ENCODE measurements at regions not wholly inside any gene's neighbourhood (a gene's known extent, or its start where the extent isn't known, plus 50 kb on each side); places are given as distances from the start of the nearest gene placed in this dataset.

DNA sequence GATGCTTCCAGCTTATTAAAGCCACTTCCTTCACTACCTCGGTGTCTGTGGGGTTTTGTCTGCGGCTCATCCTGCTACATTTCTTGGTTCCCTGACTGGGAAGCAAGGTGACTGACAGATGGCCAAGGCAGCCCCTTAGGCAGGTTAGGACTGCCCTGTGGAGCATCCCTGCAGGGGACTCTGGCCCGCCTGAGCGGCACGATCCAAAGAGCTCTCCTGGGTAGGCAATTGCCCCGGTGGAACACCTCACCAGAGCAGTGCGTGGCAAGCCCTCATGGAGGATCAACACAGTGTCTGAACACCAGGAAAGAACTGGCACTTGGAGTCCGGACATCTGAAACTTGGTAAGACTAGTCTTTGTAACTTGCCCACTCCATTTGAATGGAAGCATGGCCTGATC, 1143.4 kb downstream of the ARAP2 start:
- H3K4me2 ChIP-seq (replicated peaks; ENCODE audit: extremely low read depth, low read length, poor library complexity, severe bottlenecking) = no peak overlapping the region
- H3K9me3 ChIP-seq (replicated peaks in 1 of 2; ENCODE audit: control insufficient read depth in 1 of 2, insufficient read depth in 1 of 2, low read length in 2 of 2) = peaks cover 17 to 23% of the 10 kb centered on the region in 2 donors
- H3K27ac ChIP-seq (ENCODE audit: low read depth in 1 of 2, low read length in 2 of 2) = no peak overlapping the region
- H3K27me3 Mint-ChIP-seq (ENCODE audit: low read depth in 3 of 3) = no peaks in the 10 kb centered on the region
- intact Hi-C loops (cut with micrococcal nuclease) = no loop called here
- no peak overlapping the region for H3K4me3 ChIP-seq (replicated peaks in 1 of 3; ENCODE audit: low read depth in 2 of 3, low read length in 3 of 3)
- no peak overlapping the region for H3K4me3 Mint-ChIP-seq
- H3K36me3 ChIP-seq (replicated peaks in 1 of 2; ENCODE audit: control insufficient read depth in 1 of 2, insufficient read depth in 2 of 2, low read length in 2 of 2) = no peaks in the 10 kb centered on the region
- WGBS (ENCODE audit: insufficient coverage) = 91% methylated on average over 8 of the region's 8 CpGs
- TF ChIP-seq, protein P1, sequence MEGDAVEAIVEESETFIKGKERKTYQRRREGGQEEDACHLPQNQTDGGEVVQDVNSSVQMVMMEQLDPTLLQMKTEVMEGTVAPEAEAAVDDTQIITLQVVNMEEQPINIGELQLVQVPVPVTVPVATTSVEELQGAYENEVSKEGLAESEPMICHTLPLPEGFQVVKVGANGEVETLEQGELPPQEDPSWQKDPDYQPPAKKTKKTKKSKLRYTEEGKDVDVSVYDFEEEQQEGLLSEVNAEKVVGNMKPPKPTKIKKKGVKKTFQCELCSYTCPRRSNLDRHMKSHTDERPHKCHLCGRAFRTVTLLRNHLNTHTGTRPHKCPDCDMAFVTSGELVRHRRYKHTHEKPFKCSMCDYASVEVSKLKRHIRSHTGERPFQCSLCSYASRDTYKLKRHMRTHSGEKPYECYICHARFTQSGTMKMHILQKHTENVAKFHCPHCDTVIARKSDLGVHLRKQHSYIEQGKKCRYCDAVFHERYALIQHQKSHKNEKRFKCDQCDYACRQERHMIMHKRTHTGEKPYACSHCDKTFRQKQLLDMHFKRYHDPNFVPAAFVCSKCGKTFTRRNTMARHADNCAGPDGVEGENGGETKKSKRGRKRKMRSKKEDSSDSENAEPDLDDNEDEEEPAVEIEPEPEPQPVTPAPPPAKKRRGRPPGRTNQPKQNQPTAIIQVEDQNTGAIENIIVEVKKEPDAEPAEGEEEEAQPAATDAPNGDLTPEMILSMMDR (IDR thresholded peaks at IDR 0.05) = no peak
- no peaks in the 10 kb centered on the region for H3K27me3 ChIP-seq (ENCODE audit: control insufficient read depth in 2 of 2, insufficient read depth in 2 of 2, low read length in 2 of 2)
- H3K27ac Mint-ChIP-seq = no peak overlapping the region
- no peak overlapping the region for H2AFZ ChIP-seq (ENCODE audit: insufficient read depth, low read depth, low read length, poor library complexity, severe bottlenecking)
- H3K4me1 Mint-ChIP-seq = no peaks in the 10 kb centered on the region
- H3K4me1 ChIP-seq (ENCODE audit: control insufficient read depth in 1 of 2, insufficient read depth in 2 of 2, low read length in 2 of 2) = no peaks in the 10 kb centered on the region
- no peaks in the 10 kb centered on the region for H3K36me3 Mint-ChIP-seq
- H3K9me3 Mint-ChIP-seq = peaks cover 1 to 18% (median 9%) of the 10 kb centered on the region in 7 donors
- no peak for DNase-seq
- no peaks in the 10 kb centered on the region for H4K20me1 ChIP-seq (ENCODE audit: insufficient read depth, low read length)
- no peaks in the 10 kb centered on the region for H3K79me2 ChIP-seq (ENCODE audit: insufficient read depth, low read length)
- H3K9ac ChIP-seq (ENCODE audit: insufficient read depth, low read length, poor library complexity, severe bottlenecking) = no peak overlapping the region

- Mint-ChIP-seq H3K9me3 (peaks cover 1 to 18% (median 9%) of the 10 kb centered on the region in 7 donors), H3K36me3 (no peaks in the 10 kb centered on the region), H3K4me3 (no peak overlapping the region), H3K27ac (no peak overlapping the region), H3K27me3 (ENCODE audit: low read depth in 3 of 3) (no peaks in the 10 kb centered on the region), H3K4me1 (no peaks in the 10 kb centered on the region)
- no peak overlapping the region for H3K4me3 ChIP-seq (replicated peaks in 1 of 3; ENCODE audit: low read depth in 2 of 3, low read length in 3 of 3)
- no peaks in the 10 kb centered on the region for H3K4me1 ChIP-seq (ENCODE audit: control insufficient read depth in 1 of 2, insufficient read depth in 2 of 2, low read length in 2 of 2)
- H3K27ac ChIP-seq (ENCODE audit: low read depth in 1 of 2, low read length in 2 of 2) = no peak overlapping the region
- no peaks in the 10 kb centered on the region for H4K20me1 ChIP-seq (ENCODE audit: insufficient read depth, low read length)
- no peak overlapping the region for H3K9ac ChIP-seq (ENCODE audit: insufficient read depth, low read length, poor library complexity, severe bottlenecking)
- TF ChIP-seq, protein P1 (IDR thresholded peaks at IDR 0.05) = no peak
- 80% methylated on average over 4 of the region's 8 CpGs for WGBS (ENCODE audit: insufficient coverage)
- H3K36me3 ChIP-seq (replicated peaks in 1 of 2; ENCODE audit: control insufficient read depth in 1 of 2, insufficient read depth in 2 of 2, low read length in 2 of 2) = no peaks in the 10 kb centered on the region
- intact Hi-C loops (cut with micrococcal nuclease) = no loop called here
- no peaks in the 10 kb centered on the region for H3K79me2 ChIP-seq (ENCODE audit: insufficient read depth, low read length)
- no peak overlapping the region for H2AFZ ChIP-seq (ENCODE audit: insufficient read depth, low read depth, low read length, poor library complexity, severe bottlenecking)
- peaks cover 17 to 23% of the 10 kb centered on the region in 2 donors for H3K9me3 ChIP-seq (replicated peaks in 1 of 2; ENCODE audit: control insufficient read depth in 1 of 2, insufficient read depth in 1 of 2, low read length in 2 of 2)
- H3K27me3 ChIP-seq (ENCODE audit: control insufficient read depth in 2 of 2, insufficient read depth in 2 of 2, low read length in 2 of 2) = no peaks in the 10 kb centered on the region
- no peak for DNase-seq
- H3K4me2 ChIP-seq (replicated peaks; ENCODE audit: extremely low read depth, low read length, poor library complexity, severe bottlenecking) = no peak overlapping the region
Observed at GRCh38 chr4:35102066-35102465, 1142.2 kb downstream of the ARAP2 start.
